Vagina (tissue), 2 donors: ENCODE measurements at regions not wholly inside any gene's neighbourhood (a gene's known extent, or its start where the extent isn't known, plus 50 kb on each side); places are given as distances from the start of the nearest gene placed in this dataset.

ENCODE experiments used
- CTCF ChIP-seq, 3 experiments: fragments of 450-650 bp in 2 of 3; fragments of 200-600 bp in 1 of 3; sonication (generic) in 1 of 3; IDR thresholded peaks; one replicate each; pipeline ENCODE4 v1.5.1; 2017 to 2019; ENCODE audit warnings: antibody characterized with exemption in 3 of 3, mild to moderate bottlenecking in 2 of 3, moderate library complexity in 2 of 3
- POLR2A ChIP-seq, 2 donors: fragments of 450-650 bp; IDR thresholded peaks; one replicate each; pipeline ENCODE4 v1.6.1; 2017; ENCODE audit warnings: antibody characterized with exemption in 2 of 2, mild to moderate bottlenecking in 2 of 2, moderate library complexity in 2 of 2
- POLR2AphosphoS5 ChIP-seq, 2 donors: sonication (generic); formaldehyde crosslinking; IDR thresholded peaks; one replicate each; pipeline ENCODE4 v1.9.0; 2017; ENCODE audit warnings: antibody characterized with exemption in 2 of 2, mild to moderate bottlenecking in 2 of 2, low read depth in 1 of 2; ENCODE audit not compliant: insufficient read depth in 1 of 2

- TF ChIP-seq CTCF (IDR thresholded peaks at IDR 0.05): no peak
- TF ChIP-seq POLR2A (IDR thresholded peaks at IDR 0.05): no peak
- TF ChIP-seq POLR2AphosphoS5 (IDR thresholded peaks at IDR 0.05; ENCODE audit: insufficient read depth in 1 of 2, low read depth in 1 of 2): no peak
Observed at GRCh38 chr1:5616366-5617178, 375.7 kb downstream of the NPHP4 start.
